NCI-H1417 treated with DMSO at 0.1 percent for 48 hours (cell line): ENCODE measurements at regions not wholly inside any gene's neighbourhood (a gene's known extent, or its start where the extent isn't known, plus 50 kb on each side); places are given as distances from the start of the nearest gene placed in this dataset.

Experiments used
- DNase-seq: peaks from one replicate; lab custom pipeline; 2025; lab: John Stamatoyannopoulos, UW

DNA sequence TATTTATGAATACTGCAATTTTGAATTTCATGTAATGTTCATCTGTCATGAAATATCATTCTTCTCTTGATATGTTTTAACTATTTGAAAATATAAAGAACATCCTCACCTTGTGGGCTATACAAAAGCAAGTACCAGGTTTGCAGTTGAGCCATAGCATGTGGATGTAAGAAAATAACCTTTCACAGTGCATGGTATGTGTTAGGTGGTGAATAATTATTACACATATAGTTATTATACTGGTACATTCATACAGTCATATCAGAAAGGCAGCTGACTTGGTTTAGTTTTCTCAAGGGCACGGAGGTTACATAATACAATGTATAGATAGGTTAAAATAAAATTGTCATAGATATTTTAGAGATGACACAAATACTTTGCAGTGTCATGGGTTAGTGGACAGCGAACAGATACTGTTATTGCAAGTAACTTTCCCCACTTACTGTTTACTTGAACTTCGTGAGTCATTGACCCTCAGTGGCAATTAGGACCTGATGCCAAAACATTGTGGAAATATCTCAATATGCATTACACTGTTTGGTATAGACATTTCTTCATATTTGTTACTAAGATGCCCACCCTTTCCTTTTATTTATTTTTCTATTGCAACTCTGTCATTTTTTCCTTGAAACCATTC is 445.4 kb upstream of the GOT2 start:
- no peak for DNase-seq

GRCh38 chr16:59173408-59173831 is 439.3 kb upstream of the GOT2 start:
- DNase-seq = no peak

DNA sequence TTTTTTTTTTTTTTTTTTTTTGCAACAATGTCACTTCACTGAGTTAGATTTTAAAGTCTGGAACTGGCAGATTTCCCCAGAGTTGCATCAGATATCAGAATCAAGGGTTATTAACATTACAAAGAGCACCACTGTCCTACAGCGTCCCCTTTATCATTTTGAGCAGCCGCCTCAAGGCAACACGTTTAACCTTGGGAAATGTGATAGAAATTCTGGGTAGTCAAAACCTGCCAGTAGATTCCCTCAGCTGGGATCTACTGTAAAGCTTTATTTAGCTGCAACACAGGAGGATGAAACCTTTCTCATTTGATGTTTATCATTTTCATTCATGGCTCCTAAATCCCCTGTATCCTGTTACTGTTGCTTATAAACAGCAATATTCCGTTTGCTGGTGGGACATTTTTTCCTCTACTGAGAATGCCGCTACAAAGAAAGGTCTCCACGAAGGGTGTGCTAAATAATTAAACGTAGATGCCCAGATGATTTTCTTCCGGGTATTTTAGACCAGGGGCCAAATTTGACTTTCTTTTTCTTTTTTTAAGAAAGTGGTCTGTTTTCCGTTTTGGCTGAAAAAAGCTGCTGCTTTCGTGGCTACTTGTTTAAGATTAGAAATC is 436.1 kb upstream of the GOT2 start:
- no peak for DNase-seq

DNA sequence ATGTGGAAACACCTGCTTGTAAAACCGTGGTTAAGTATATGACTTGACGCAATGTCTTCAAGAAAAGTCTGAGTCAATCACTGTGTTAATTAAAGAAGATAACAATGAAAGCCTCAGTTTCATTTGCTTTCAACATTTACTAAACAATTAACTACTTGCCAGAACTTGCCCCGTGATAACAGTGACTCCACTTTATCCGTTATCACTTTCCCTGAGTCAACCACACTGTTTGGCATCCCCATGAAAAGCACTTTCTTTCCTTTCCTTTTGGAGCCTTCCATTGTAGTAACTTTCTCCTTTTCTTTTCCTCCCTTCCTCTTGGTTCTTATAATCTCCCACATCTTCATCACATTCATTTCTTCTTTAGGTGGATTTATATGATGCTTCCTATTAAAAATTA is 435.1 kb upstream of the GOT2 start:
- no peak for DNase-seq

- no peak for DNase-seq
These were observed 434.5 kb upstream of the GOT2 start for GRCh38 chr16:59168461-59169114.

DNA sequence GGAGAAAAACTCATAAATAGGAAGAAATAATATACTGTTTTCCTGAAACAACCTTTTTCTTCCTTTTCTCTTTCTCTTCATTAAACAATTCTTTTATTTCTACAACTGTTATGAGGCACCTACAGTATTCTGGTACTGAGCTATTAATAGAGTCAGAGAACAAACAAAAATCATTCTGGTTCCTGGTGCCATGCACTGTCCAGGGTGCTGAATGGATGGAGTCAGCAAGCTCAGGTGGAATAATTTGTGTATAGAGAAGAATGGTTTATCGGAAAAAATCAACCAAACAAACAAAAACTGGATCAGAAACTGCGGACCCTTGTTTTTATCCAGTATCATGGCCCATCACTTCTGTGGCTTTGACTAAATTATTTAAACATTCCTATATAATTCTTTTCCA is 430.3 kb upstream of the GOT2 start:
- no peak for DNase-seq

DNA sequence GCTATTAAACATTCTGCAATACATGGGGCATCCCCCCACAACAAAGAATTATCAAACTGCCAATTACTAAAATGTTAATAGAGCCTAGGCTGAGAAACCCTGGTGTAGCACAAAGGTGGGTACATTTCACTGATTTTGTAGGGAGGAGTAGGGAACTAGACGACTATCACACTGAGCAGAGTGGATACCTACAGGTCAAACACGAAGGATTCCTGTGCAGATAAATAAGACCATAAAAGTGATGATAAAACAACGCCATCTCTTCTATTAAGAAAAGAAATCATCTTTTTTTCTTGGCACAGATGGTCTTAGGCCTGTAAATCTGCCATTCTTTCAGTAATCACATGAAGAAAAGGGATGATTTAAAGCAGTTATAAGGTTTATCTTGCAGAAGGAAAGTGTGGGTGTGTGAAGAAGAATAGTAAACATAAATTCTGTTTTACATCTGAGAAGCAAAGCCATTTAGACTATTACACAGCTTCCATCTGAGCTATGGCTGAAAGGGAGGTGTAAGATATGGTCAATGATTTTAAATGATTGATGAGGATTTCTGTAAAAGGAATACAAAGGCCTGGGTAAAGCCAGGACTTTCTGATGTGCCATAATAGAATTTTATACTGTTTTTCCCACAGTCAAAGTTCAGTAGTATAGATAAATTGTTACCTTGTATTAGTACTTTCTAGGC is 429.4 kb upstream of the GOT2 start:
- DNase-seq = no peak

DNA sequence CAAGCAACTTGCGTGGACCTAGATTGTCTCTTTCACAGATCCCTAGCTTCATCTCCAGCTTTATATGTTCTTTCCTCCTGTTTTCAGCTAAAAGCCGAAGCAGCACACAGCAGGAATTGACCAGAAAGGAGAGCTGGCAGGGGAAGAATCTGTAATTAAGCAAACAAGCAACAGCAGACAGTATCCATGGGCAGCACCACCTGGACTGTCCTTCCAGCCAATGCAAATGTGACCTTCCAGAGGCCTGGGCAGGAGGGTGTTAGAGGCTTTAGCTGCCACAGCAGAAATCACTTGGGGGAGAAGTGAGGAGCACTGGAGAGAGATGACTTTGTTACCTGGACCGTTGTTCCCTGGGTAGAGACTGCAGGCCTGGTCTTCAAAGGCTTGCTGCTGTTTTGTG is 427.6 kb upstream of the GOT2 start:
- no peak for DNase-seq

DNA sequence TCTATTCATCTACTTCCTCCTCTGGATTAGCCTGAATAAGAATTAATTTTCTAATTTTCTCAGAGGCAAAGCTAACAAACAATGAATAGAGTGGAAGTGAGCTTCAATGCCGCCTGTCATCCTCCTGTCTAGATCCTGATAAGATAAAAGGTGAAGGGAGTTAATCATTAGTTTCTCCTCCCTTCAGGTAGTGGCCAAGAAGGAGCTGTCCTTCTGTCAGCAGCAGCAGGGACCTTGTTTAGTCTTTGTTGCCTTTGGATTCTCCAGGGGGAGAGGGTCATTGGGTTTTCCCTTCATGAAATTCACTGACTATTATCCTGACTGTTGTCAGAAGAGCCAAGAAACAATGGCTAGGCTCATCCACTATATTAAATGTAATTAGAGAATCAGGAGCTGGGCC is 420.2 kb upstream of the GOT2 start:
- no peak for DNase-seq

GRCh38 chr16:59148769-59149155 is 414.6 kb upstream of the GOT2 start:
- DNase-seq = no peak

- DNase-seq = no peak
These were observed 414.1 kb upstream of the GOT2 start for GRCh38 chr16:59148056-59148768.

- no peak for DNase-seq
These were observed 412.0 kb upstream of the GOT2 start for GRCh38 chr16:59146140-59146539.

- no peak for DNase-seq
These were observed 410.7 kb upstream of the GOT2 start for GRCh38 chr16:59144841-59145240.

- DNase-seq = no peak
These were observed 410.2 kb upstream of the GOT2 start for GRCh38 chr16:59144326-59144725.

GRCh38 chr16:59126486-59126885 is 392.4 kb upstream of the GOT2 start:
- DNase-seq = no peak

DNA sequence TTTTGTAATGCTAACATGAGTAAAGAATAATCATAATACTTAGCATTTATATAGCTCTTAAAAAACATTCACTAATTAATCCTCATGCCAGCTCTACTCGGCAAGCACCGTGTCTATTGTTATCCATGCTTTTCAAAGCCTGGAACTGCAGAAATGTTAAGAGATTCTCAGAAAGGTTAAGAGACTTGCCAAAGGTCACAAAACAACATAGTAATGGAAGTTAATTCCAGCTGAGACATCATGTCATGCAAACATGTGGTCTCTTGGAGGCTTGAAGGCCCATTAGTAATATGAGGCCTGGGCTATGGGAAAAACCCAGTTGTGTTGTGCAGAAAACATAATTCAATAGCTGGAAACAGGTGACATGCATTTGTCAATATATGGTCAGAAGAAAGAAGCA is 389.9 kb upstream of the GOT2 start:
- no peak for DNase-seq

GRCh38 chr16:59123479-59123878 is 389.4 kb upstream of the GOT2 start:
- no peak for DNase-seq

- DNase-seq = no peak
These were observed 388.1 kb upstream of the GOT2 start for GRCh38 chr16:59122262-59122537.

DNA sequence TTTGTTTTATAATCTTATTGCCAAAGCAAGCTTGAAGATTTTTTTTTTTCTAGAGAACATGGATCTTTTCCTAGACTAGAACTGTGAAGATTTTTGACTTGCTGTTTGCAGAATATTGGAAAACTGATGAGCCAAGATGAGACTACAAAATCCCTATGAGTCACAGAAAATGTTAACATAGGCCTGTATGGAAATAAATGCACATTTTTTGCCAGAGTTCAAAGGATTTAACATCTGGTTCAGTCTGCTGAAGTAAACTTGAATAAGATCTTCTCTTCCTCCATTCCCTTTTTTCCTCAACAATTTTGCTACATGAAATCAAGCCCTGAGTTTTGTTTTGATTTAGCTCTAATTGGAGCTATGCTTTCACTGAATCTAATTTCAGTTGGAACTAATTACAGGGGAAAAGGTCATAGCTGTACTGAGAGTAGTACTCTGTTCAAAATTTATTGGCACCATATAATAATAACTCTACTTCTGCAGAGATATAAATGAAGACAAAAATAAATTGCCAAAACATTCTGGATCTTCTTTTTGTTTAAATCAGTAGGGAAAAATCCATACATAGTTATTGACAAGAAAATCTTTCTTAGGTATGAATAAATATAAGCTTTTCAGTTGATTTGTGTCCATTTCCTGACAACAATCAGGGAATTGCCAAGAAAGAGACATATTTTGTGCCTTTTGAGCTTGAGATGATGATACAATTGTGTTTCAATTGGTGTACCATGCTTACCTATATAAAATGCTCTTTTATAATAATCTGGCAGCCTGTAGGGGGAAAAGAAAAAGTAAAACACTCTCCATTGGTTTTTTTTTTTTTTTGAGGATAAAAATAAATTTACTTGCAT is 387.5 kb upstream of the GOT2 start:
- no peak for DNase-seq

- no peak for DNase-seq
These were observed 382.6 kb upstream of the GOT2 start for GRCh38 chr16:59116744-59117143.

- DNase-seq = no peak
These were observed 380.7 kb upstream of the GOT2 start for GRCh38 chr16:59114790-59115189.
